Head of caudate nucleus (tissue), 42 donors: ENCODE measurements at regions not wholly inside any gene's neighbourhood (a gene's known extent, or its start where the extent isn't known, plus 50 kb on each side); places are given as distances from the start of the nearest gene placed in this dataset.

Experiments used
- DNase-seq, 42 donors: peaks; one replicate each; pipeline versions ENCODE4 v3.0.0 to v3.0.0-alpha.2; 2020 to 2021; ENCODE audit warnings: mixed read lengths in 7 of 42
- intact Hi-C: fragments of 100-400 bp; cut with DNase I; formaldehyde crosslinking; loops from one replicate; pipeline ENCODE4 v1.15.0; 2022

DNA sequence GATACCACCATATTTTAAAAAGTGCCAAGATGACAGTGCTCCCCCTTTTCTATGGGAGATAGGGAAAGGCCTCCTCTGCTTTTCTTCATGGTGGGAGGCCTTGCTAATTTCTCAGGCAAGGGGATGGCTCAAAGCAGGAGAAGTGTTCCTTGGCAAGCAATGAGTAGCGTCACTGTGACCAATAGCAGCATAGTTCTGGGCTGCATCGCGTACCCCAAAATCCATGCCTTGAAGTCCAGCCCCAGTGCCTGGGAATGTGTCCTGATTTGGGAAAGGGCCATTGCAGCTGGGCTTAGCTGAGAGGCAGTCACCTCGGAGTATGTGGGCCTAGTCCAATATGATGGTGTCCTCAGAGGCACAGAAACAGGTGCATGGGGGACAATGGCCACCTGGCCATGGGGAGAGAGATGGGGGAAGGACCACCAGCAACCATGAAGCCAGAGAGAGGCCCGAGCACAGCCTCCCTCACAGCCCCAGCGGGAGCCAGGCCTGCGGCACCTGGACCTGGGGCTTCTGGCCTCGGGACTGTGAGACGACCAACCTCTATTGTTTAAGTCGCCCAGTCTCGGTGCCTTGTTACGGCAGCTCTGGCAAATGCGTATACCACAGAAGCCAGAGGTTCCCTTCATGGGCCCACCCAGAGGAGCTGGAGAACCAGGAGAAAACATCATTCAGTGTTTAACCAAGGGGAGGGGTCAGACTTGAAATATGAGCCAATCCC is 153.1 kb upstream of the RPS6KA2 start:
- peak in 2 of 42 donors; percentile 5 to 33 for DNase-seq
- intact Hi-C loops: loop anchor here (10.0 kb wide), 1 partner anchor 355 kb away; no protein-coding TSS in a partner anchor

DNA sequence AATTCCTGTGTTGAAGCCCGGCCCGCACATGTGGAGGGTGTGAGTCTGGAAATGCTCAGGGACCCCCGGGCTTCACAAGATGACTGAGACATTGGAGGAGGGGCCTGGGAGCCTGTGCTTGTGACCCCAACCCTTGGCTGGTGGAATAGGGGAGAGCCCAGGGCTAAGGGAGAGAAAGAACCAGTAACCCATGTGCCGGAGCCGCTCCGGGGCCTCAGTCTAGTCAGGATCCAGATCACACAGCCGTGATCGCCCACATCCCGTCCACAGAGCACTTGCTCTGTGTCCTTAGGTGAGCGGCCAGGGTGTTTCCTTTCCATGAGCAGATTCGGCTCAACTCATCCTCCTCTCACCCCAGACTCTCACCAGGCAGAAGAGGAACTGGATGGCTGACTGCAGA is 152.3 kb upstream of the RPS6KA2 start:
- peak in 2 of 42 donors; percentile 4 to 31 for DNase-seq
- intact Hi-C loops: no loop called here

- intact Hi-C loops: no loop called here
- DNase-seq: peak in 2 of 42 donors; percentile 5 to 41
These were observed 151.7 kb upstream of the RPS6KA2 start for GRCh38 chr6:166778776-166779175.

DNA sequence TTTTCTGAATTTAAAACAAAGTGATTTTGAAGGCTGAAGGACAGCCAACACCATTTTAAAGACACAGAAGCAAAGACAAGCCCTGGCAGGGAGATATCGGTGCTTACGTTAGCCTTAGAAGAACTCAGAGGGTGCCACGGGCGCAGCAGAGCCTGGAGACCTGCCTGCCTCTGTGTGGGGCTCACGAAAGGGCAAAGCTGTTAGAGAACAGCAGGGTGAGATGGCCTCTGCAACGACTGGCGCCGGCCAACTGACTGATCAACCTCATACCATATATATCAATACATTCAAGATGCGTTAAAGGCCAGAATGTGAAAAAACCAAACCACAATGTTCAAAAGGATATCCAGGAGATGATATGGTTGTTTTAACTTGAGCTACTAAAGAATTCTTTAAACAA is 151.0 kb upstream of the RPS6KA2 start:
- intact Hi-C loops: no loop called here

DNA sequence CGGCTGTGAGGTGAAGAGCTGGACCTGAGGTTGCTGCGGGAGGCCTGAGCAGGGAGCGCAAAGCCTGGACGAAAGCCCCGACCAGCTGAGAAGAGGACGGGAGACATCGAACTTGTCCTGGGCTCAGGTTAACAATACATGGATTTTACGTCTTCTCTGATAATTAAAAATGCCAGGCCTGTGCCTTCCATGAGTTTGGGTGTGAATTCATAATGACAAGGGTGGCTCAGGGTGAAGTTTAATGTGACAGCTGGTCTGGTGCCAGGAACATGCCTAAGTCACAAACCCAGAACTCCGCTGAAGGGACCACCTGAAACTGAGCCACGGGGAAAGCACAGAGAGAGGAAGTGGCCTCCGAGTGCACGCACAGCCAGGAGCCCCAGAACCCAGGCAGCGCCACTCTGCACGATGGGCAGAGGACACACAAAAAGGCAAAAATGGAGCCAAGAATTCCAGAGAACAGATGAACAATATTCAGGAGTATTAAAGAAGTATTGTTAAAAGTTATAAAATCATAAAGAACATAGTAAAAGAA is 150.1 kb upstream of the RPS6KA2 start:
- peak in 2 of 42 donors; percentile 4 to 34 for DNase-seq
- intact Hi-C loops: no loop called here

More for the DNA sequence above, 151.0 kb upstream of the RPS6KA2 start:
- peak in 2 of 42 donors; percentile 6 to 42 for DNase-seq

DNA sequence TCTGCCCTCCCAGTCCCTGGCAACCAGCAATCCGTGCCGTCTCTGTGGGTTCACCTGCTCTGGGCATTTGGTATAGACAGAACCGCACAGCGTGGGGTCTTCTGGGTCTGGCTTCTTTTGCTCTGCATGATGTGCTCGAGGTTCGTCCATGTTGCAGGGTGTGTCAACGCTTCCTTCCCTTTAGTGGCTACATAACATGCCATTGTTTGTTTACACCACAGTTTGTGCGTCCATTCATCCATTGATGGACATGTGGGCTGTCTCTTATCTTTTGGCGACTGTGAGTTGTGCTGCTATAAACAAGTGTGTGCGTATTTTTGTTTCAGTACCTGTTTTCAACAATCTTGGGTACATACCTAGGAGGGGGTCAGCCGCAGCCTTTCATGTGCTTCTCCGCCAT is 149.5 kb upstream of the RPS6KA2 start:
- intact Hi-C loops: no loop called here
- peak in 3 of 42 donors; percentile 6 to 18 (median 9) for DNase-seq

- intact Hi-C loops: no loop called here
These were observed 148.8 kb upstream of the RPS6KA2 start for GRCh38 chr6:166775923-166776220.

GRCh38 chr6:166775180-166775922 is 148.3 kb upstream of the RPS6KA2 start:
- intact Hi-C loops: no loop called here

More at GRCh38 chr6:166775923-166776220, 148.8 kb upstream of the RPS6KA2 start:
- DNase-seq: peak in 2 of 42 donors; percentile 6 to 35

DNA sequence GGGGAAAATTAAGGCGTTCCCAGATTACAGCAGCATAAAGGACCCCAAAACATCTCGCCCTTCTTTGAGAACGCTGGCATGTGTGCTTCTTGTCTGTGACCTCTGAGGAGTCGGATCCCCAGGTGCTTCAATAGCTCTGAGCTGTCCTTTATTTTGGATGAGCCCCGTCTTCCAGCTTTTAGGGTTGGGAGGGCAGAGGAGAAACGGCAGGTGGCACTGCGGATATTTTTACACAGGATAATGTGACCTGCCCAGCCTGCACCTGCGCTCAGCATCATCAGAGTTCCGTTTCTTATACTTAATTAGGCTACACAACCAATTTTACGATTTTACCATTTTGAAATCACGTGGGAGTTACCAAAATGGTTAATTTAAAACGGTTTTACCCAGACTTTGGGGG is 147.7 kb upstream of the RPS6KA2 start:
- peak in 6 of 42 donors; percentile 8 to 57 (median 30) for DNase-seq
- intact Hi-C loops: no loop called here

More at GRCh38 chr6:166775180-166775922, 148.3 kb upstream of the RPS6KA2 start:
- DNase-seq: peak in 40 of 42 donors; percentile 34 to 83 (median 62)

GRCh38 chr6:166774292-166774691 is 147.2 kb upstream of the RPS6KA2 start:
- intact Hi-C loops: no loop called here
- DNase-seq: peak in 2 of 42 donors; percentile 5 to 34

DNA sequence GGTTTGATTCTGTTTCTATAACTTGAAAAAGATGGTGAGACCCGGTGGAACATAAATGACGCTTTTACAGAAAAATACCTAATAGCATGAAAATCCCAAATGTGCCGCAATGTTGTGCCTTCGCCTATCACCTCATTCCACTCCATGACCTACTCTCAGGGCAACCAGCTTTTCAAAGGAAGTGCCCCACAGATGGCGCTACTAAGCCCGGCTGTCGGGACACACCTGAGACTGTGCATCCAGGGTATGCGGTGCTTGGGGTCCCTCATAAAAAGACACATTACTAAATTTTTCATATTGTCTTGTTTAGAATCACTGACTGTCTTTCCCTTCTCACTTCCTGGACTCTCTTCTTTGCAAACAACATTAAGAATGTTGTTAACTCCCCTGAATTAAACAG is 145.5 kb upstream of the RPS6KA2 start:
- peak in 2 of 42 donors; percentile 7 to 39 for DNase-seq
- intact Hi-C loops: no loop called here

GRCh38 chr6:166771701-166772100 is 144.7 kb upstream of the RPS6KA2 start:
- DNase-seq: peak in 3 of 42 donors; percentile 6 to 38 (median 14)
- intact Hi-C loops: no loop called here

- intact Hi-C loops: no loop called here
These were observed 143.4 kb upstream of the RPS6KA2 start for GRCh38 chr6:166770216-166771116.

GRCh38 chr6:166769648-166770047 is 142.6 kb upstream of the RPS6KA2 start:
- intact Hi-C loops: no loop called here

More at GRCh38 chr6:166770216-166771116, 143.4 kb upstream of the RPS6KA2 start:
- peak in 4 of 42 donors; percentile 6 to 33 (median 20) for DNase-seq

DNA sequence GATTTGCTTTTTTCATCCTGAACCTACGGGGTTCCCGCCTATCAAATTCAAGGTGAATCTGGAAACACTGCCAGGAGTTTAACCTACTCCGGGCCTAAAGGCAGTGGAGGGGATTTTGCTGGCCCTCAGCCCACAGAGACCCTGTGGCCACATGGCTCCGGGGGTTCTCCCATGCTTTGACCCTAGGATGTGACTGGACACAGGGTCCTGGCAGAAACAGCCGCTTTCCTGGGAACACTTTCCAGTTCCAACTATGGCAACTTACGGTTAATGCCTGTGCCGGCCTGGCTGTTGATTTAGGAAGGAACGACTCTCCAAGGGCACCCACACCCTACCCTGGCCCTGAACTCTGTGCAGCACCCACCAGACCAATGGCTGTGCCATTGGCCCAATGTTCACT is 141.7 kb upstream of the RPS6KA2 start:
- intact Hi-C loops: no loop called here
- DNase-seq: peak in 4 of 42 donors; percentile 3 to 33 (median 15)

More at GRCh38 chr6:166769648-166770047, 142.6 kb upstream of the RPS6KA2 start:
- DNase-seq: peak in 4 of 42 donors; percentile 2 to 27 (median 6)

- DNase-seq: peak in 4 of 42 donors; percentile 17 to 37 (median 26)
- intact Hi-C loops: no loop called here
These were observed 140.2 kb upstream of the RPS6KA2 start for GRCh38 chr6:166767230-166767629.

DNA sequence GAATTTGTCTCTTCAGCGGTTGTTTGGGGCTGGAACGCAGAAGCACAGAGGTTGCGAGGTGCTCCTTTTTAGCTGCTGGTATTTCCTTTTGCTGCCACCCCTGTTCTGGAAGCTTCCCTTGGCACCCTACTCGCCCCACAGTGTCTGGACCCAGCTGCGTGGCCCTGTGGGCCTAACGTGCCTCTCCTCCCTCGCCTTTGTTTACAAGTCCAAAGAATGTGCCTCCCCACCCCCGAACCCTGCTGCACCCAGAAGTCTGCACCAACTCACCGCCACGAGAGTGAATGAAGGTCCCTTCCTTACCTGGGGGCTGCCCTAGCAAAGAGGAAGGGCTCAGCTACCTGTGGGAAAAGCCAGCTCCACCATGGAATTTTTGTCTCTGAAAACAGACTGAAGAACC is 139.7 kb upstream of the RPS6KA2 start:
- intact Hi-C loops: no loop called here
- DNase-seq: peak in 4 of 42 donors; percentile 12 to 37 (median 26)

DNA sequence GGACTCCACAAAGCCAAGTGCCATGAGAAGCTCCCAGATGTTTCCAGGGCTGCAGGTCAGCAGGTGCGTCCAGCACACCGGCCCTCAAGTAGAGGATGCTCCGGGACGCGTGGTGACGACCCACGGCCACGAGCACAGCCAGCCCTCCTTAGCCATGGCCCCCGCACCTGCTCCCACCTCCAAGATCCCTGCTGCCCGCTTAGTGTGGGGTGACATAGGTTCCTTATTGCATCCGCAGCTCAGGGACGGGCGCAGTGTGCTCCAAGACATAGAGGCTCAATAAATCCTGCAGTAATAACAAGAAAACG is 138.1 kb upstream of the RPS6KA2 start:
- intact Hi-C loops: no loop called here
- DNase-seq: peak in 1 of 42 donors; percentile 10
